WI38 (cell line): ENCODE measurements at regions not wholly inside any gene's neighbourhood (a gene's known extent, or its start where the extent isn't known, plus 50 kb on each side); places are given as distances from the start of the nearest gene placed in this dataset.
"Not testable (repeated sequence)": the region's sequence is repeated elsewhere in the genome, so short reads cannot be mapped to it uniquely, and the experiment has no call there.

Experiments used
- H3K4me3 ChIP-seq: 2 replicates; pipeline ENCODE4 v1.5.1; 2011; ENCODE audit warnings: low read depth, mild to moderate bottlenecking, control low read depth, low read length
- CTCF ChIP-seq: IDR thresholded peaks from 2 replicates; pipeline ENCODE4 v1.5.1; 2012; ENCODE audit warnings: low read depth, mild to moderate bottlenecking, control low read depth, low read length

- TF ChIP-seq CTCF, result no peak
- no peak overlapping the region for H3K4me3 ChIP-seq
These were observed 101.6 kb downstream of the RAP2A start for GRCh38 chr13:97535614-97536013.

GRCh38 chr13:97537110-97537509 lies 103.1 kb downstream of the RAP2A start:
- H3K4me3 ChIP-seq, result no peak overlapping the region
- TF ChIP-seq CTCF, result no peak

- TF ChIP-seq CTCF, result no peak
- no peak overlapping the region for H3K4me3 ChIP-seq
These were observed 104.2 kb downstream of the RAP2A start for GRCh38 chr13:97538203-97538602.

- TF ChIP-seq CTCF, result no peak
- no peak overlapping the region for H3K4me3 ChIP-seq
These were observed 106.0 kb downstream of the RAP2A start for GRCh38 chr13:97539651-97540610.

GRCh38 chr13:97540696-97541095 lies 106.7 kb downstream of the RAP2A start:
- no peak overlapping the region for H3K4me3 ChIP-seq
- TF ChIP-seq CTCF, result no peak

GRCh38 chr13:97542102-97542685 lies 108.2 kb downstream of the RAP2A start:
- no peak for TF ChIP-seq CTCF
- H3K4me3 ChIP-seq, result no peak overlapping the region

GRCh38 chr13:97544031-97544765 lies 110.2 kb downstream of the RAP2A start:
- no peak overlapping the region for H3K4me3 ChIP-seq

GRCh38 chr13:97544971-97545499 lies 111.1 kb downstream of the RAP2A start:
- not testable (repeated sequence) for H3K4me3 ChIP-seq

More at GRCh38 chr13:97544031-97544765, 110.2 kb downstream of the RAP2A start:
- TF ChIP-seq CTCF, result no peak
